ENCODE measurements at regions not wholly inside any gene's neighbourhood (a gene's known extent, or its start where the extent isn't known, plus 50 kb on each side); places are given as distances from the start of the nearest gene placed in this dataset.
"Not testable (repeated sequence)": the region's sequence is repeated elsewhere in the genome, so short reads cannot be mapped to it uniquely, and the experiment has no call there.

- not testable (repeated sequence) for TF ChIP-seq CTCF, POLR2A, POLR2AphosphoS5 (IDR thresholded peaks at IDR 0.05)
Measured at GRCh38 chr13:90606921-90607320, 740.6 kb upstream of the MIR17HG start.
